ENCODE measurements at regions not wholly inside any gene's neighbourhood (a gene's known extent, or its start where the extent isn't known, plus 50 kb on each side); places are given as distances from the start of the nearest gene placed in this dataset.

DNA sequence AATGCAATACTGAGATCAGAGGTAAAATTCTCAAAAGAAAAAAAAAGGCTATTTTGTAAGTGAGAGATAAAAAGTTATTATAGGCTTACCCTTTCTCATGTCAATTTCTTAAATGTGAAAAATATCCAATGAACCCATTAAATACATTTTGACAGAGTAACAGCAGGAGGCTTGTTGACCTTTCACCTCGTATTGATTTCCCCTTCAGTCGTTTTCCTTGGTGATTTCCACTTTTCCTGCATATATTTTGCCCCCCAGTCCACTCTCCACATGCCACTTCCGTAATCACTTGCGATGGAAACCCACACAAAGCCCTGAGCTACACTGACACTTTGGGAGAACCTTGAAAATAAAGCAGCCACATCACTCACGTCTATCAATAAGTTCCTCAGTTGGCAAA, 248.1 kb upstream of the OBI1 start:
- in situ Hi-C loops (cut with HindIII; ENCODE audit: low sequenced_read_pairs) = no loop called here
- DNase-seq (ENCODE audit: low read depth) = no peak
- TF ChIP-seq CTCF (IDR thresholded peaks at IDR 0.05; ENCODE audit: low read depth, low read length, missing control alignments) = no peak
- H3K4me3 ChIP-seq (ENCODE audit: low read depth, low read length) = no peak overlapping the region

DNA sequence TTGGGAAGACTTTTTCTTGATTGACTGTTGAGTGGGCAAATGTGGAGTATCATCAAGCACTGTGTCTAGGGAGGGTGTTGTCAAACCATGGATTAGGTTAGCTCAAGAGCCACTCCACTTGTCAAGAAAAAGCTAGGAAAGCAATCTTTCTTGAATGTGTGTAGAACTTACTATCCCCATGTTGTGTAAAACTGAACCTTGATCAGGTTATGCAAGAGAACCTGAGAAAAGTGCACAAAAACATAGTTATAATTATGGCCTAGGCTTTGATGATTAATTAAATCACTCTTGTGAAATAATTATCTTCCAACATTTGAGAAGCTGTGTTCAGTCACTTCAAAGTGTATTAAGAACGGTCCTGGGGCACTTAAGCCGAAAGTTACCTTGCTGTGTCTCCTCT, 238.2 kb upstream of the OBI1 start:
- in situ Hi-C loops (cut with HindIII; ENCODE audit: low sequenced_read_pairs) = no loop called here
- DNase-seq (ENCODE audit: low read depth) = no peak

GRCh38 chr13:78884571-78884970, 225.6 kb upstream of the OBI1 start:
- in situ Hi-C loops (cut with HindIII; ENCODE audit: low sequenced_read_pairs) = no loop called here
- TF ChIP-seq CTCF (IDR thresholded peaks at IDR 0.05; ENCODE audit: low read depth, low read length, missing control alignments) = no peak
- H3K4me3 ChIP-seq (ENCODE audit: low read depth, low read length) = no peak overlapping the region
- DNase-seq (ENCODE audit: low read depth) = no peak

More for the DNA sequence above, 238.2 kb upstream of the OBI1 start:
- TF ChIP-seq CTCF (IDR thresholded peaks at IDR 0.05; ENCODE audit: low read depth, low read length, missing control alignments) = no peak
- H3K4me3 ChIP-seq (ENCODE audit: low read depth, low read length) = no peak overlapping the region

DNA sequence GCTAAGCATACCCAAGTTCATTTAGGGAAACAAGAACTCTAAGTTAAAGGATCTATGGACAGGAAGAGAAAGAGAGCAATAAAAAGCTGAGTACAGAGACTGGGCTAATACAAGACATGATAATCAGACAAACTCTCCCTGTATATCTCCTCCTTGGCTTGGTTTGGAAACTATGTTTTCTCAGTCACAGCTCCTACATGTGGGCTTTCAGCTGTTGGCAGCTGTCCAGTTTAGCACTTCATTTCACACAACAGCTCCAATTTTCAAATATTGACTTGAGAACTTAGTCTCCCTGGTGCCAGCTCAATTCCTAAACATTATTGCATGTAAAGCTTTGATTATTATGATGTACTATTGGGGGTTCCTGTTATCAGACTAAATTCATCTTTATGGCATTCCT, 222.8 kb upstream of the OBI1 start:
- no peak for TF ChIP-seq CTCF (IDR thresholded peaks at IDR 0.05; ENCODE audit: low read depth, low read length, missing control alignments)
- in situ Hi-C loops (cut with HindIII; ENCODE audit: low sequenced_read_pairs) = no loop called here
- DNase-seq (ENCODE audit: low read depth) = no peak
- H3K4me3 ChIP-seq (ENCODE audit: low read depth, low read length) = no peak overlapping the region

DNA sequence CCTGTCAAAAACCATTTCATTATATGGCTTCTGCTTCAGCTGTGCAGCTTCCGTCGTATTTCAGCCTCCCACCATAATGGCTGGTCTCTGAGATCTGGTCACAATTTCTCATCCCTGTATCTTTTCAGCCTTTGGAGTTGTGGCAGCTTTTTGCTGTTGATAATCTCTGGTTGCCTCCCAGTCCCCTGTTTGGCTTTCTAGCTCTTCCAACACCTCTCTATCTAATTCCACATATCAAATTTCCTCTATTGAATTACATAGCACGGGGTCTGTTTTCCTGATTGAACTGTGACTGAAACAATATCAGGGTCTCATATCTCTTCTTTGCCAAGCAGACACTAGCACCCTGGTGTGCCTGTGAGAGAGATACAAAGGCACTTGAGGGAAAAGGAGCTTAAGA, 222.1 kb upstream of the OBI1 start:
- no peak for TF ChIP-seq CTCF (IDR thresholded peaks at IDR 0.05; ENCODE audit: low read depth, low read length, missing control alignments)
- H3K4me3 ChIP-seq (ENCODE audit: low read depth, low read length) = no peak overlapping the region
- no peak for DNase-seq (ENCODE audit: low read depth)
- in situ Hi-C loops (cut with HindIII; ENCODE audit: low sequenced_read_pairs) = no loop called here

DNA sequence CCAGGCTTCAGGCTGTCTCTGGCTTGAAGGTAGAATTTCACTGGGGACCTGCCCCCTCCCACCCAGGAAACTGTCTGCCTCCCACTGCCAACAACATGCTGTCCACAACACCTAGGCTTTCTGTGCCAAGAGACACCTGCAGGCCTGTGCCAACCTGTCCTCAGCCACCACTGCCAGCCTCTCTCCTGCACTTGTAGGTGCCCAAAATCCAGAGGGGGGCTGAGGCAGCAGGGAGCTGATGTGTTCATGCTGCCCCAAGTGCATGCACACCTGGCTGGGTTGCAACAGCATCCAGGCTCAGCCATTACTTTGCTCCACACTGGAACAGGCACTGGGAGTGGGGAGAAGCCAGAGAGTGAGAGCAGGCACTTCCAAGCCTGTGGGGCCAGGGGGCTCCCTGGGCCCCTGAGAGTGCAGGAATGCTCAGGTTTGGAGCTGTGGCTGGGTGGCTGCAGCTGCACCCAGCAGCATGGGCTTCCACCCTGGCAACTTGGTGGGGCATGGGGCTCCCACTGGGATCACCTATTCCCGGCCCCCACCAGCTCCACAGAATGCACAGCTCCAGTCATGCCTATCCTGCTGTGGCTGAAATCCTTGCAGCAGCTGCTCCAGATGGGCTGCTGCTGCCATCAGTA, 218.1 kb upstream of the OBI1 start:
- H3K4me3 ChIP-seq (ENCODE audit: low read depth, low read length) = no peak overlapping the region
- DNase-seq (ENCODE audit: low read depth) = no peak
- in situ Hi-C loops (cut with HindIII; ENCODE audit: low sequenced_read_pairs) = no loop called here
- TF ChIP-seq CTCF (IDR thresholded peaks at IDR 0.05; ENCODE audit: low read depth, low read length, missing control alignments) = no peak
